Hippocampal formation (tissue), 2 donors: ENCODE measurements at regions not wholly inside any gene's neighbourhood (a gene's known extent, or its start where the extent isn't known, plus 50 kb on each side); places are given as distances from the start of the nearest gene placed in this dataset.
A peak's percentile ranks its signal among the peaks of the same experiment; 100 is the strongest.

Experiments used
- DNase-seq, 2 donors: peaks; one replicate each; lab custom pipeline; 2025; lab: John Stamatoyannopoulos, UW

- DNase-seq, result peak; percentile 73 to 74
Observed at GRCh38 chr14:55938249-55938791, 179.9 kb upstream of the PELI2 start.

- DNase-seq, result no peak
Observed at GRCh38 chr14:55942076-55942654, 176.0 kb upstream of the PELI2 start.

GRCh38 chr14:55942826-55943225 is 175.4 kb upstream of the PELI2 start:
- no peak for DNase-seq

- DNase-seq, result no peak
Observed at GRCh38 chr14:55944757-55945156, 173.5 kb upstream of the PELI2 start.

- DNase-seq, result no peak
Observed at GRCh38 chr14:55946231-55946630, 172.0 kb upstream of the PELI2 start.

DNA sequence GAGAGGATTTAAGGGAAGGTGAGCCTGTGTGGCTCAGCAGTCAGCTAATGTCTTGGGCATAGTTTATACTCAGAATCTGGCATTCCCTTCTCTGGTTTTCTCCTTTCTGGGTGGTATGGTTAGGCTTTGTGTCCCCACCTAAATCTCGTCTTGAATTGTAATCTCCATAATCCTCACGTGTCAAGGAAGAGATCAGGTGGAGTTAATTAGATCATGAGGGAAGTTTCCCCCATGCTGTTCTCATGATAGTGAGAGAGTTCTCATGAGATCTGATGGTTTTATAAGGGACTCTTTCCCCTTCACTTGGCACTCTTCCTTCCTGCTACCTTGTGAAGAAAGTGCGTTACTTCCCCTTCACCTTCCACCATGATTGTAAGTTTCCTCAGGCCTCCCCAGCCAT is 169.8 kb upstream of the PELI2 start:
- no peak for DNase-seq

- no peak for DNase-seq
Observed at GRCh38 chr14:55949708-55950107, 168.5 kb upstream of the PELI2 start.

- no peak for DNase-seq
Observed at GRCh38 chr14:55950135-55950534, 168.1 kb upstream of the PELI2 start.

GRCh38 chr14:55951341-55952206 is 166.6 kb upstream of the PELI2 start:
- no peak for DNase-seq

GRCh38 chr14:55954108-55954507 is 164.1 kb upstream of the PELI2 start:
- DNase-seq, result no peak

DNA sequence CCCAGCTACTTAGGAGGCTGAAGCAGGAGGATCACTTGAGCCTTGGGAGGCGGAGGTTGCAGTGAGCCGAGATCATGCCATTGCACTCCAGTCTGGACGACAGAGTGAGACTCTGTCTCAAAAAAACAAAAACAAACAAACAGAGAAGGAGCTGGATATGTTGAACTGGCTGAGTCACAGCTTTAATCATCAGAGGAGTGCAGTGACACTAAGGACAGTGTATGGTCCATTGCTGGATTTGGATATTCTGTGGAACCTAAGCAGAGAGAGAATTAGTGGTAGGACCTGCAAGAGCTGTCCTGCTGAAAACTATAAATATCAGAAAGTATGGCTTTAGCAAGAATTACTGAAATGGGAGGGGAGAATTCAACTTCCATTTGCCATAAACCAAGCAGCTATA is 163.0 kb upstream of the PELI2 start:
- DNase-seq, result no peak

DNA sequence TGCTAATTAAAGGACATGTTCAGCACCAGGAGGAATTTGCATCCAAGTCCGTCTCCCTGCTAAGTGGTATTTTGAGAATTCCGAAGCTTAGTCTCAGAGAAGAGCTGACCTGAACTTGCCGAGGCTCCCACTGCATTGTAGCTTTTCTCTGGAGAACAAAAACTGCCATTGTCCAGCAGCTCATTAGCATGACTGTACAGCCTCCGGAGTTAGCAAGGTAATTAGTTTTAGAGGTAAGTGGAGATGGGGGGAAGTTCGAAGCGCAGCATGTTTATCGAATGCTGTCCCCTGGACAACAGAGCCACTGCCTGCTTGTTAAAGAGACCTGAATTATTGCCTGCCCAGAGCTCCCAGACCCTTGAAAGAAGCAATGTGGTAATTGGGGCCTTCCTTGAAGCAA is 160.3 kb upstream of the PELI2 start:
- DNase-seq, result no peak

DNA sequence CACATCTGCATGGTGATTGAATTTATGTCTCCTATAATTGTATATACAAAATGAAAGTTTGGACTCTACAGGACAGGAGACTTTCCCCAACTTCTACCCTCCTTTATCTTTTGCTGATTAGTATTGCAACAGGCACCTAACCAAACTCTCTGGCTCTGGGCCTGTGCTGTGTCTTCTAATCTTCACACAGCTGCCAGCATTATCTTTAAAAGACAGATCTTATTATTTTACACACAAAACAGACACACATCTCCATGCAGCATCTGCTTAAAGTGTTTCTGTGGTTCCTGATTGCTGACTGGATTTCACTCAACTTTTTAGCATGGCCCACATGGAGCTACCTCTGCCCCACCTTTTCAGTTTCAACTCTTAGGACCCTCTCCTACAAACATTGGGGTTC is 154.9 kb upstream of the PELI2 start:
- no peak for DNase-seq

- no peak for DNase-seq
Observed at GRCh38 chr14:55964091-55964490, 154.1 kb upstream of the PELI2 start.

GRCh38 chr14:55964821-55965220 is 153.4 kb upstream of the PELI2 start:
- no peak for DNase-seq

GRCh38 chr14:55965851-55966250 is 152.4 kb upstream of the PELI2 start:
- DNase-seq, result no peak

DNA sequence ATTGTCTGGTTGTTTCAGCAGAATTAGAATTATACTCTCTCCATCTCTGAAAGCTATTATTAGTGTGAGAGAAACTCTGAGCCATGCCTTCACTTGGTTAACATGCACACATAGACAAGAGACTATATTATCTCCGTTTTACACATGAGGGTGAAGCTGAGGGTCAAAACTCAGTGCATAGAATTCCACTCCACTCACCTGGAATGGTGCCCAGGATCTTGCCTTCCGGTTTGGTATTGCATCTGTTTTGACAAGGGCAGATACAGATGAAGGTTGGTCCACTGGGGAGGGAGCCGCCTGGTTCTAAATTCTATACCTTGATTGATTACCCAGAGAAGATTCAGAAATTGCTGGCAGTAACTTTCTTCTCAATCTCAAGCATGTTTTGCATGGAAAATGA is 149.5 kb upstream of the PELI2 start:
- DNase-seq, result no peak

- no peak for DNase-seq
Observed at GRCh38 chr14:55973285-55973800, 144.9 kb upstream of the PELI2 start.

GRCh38 chr14:55973911-55974630 is 144.1 kb upstream of the PELI2 start:
- DNase-seq, result no peak

GRCh38 chr14:55975281-55975910 is 142.8 kb upstream of the PELI2 start:
- no peak for DNase-seq

DNA sequence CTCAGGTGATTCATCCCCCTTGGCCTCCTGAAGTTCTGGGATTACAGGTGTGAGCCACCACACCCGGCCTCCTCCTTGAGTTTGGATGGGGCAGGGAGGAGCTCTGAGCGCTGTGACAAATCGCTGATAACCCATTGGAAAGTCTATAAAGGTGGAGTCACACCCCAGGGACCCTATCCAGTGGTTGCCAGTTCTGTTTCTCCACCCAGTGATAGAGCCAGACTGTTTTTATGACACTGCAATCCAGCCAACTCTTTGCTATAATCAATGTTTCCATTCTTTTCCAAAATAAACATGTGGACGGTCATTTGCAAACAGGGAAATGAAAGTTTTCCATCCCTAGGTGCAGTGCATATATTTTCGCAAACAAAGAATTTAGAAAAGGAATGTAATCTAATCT is 142.0 kb upstream of the PELI2 start:
- no peak for DNase-seq

DNA sequence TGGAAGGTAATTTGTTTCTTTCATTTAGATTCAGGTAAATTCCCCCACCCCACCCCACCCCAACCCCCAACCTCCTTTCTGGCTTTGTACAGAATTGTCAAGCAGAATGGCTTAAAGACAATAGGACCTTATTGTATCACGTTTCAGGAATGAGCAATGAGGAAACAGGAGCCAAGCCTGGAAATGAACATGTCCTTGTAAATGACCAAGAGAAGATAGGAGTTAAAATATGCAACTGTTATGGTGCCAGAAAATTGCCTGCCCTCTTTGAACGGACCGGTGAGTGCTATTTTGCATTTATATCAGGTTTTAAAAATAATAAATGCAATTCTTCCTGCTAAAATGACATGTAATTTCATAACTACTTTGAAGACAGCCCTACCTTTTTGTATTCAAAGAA is 141.6 kb upstream of the PELI2 start:
- DNase-seq, result no peak
